CD8-positive, alpha-beta memory T cell (primary cell): ENCODE measurements at regions not wholly inside any gene's neighbourhood (a gene's known extent, or its start where the extent isn't known, plus 50 kb on each side); places are given as distances from the start of the nearest gene placed in this dataset.
"Not testable (repeated sequence)": the region's sequence is repeated elsewhere in the genome, so short reads cannot be mapped to it uniquely, and the experiment has no call there.

Experiments
- CTCF ChIA-PET: fragments of 350-600 bp; sonication (Branson Sonifier 250); formaldehyde crosslinking; loops from one replicate; lab custom pipeline; 2021; ENCODE audit warnings: antibody characterized with exemption; lab: Charles Lee
- POLR2A ChIA-PET: fragments of 350-600 bp; sonication (Branson Sonifier 250); formaldehyde crosslinking; loops from one replicate; lab custom pipeline; 2021; ENCODE audit warnings: antibody characterized with exemption; lab: Charles Lee
- DNase-seq, 5 donors: peaks; one replicate each; pipeline versions ENCODE4 v3.0.0 to v3.0.0-alpha.2; 2020 to 2022; ENCODE audit warnings: mixed read lengths in 1 of 5
- H3K27ac ChIP-seq: one replicate; pipeline ENCODE4 v1.7.0; 2013; ENCODE audit warnings: low read depth, mild to moderate bottlenecking, low read length, moderate library complexity
- H3K27me3 ChIP-seq: 2 replicates; pipeline ENCODE4 v1.7.0; 2013; ENCODE audit warnings: low read length, mild to moderate bottlenecking; ENCODE audit not compliant: insufficient read depth, poor library complexity, severe bottlenecking
- H3K36me3 ChIP-seq: 2 replicates; pipeline ENCODE4 v1.7.0; 2013; ENCODE audit warnings: mild to moderate bottlenecking, low read length, moderate library complexity; ENCODE audit not compliant: insufficient read depth
- H3K4me1 ChIP-seq: 2 replicates; pipeline ENCODE4 v1.7.0; 2013; ENCODE audit warnings: mild to moderate bottlenecking, low read length, moderate library complexity; ENCODE audit not compliant: insufficient read depth
- H3K4me3 ChIP-seq: 2 replicates; pipeline ENCODE4 v1.7.0; 2013; ENCODE audit warnings: mild to moderate bottlenecking, low read length
- H3K9me3 ChIP-seq: 2 replicates; pipeline ENCODE4 v1.7.0; 2013; ENCODE audit warnings: mild to moderate bottlenecking, low read length
- H3K27ac Mint-ChIP-seq, 8 donors: one replicate each; pipeline ENCODE4 v1.8.0; 2020 to 2021; ENCODE audit warnings: mixed read lengths in 8 of 8, mild to moderate bottlenecking in 6 of 8, inconsistent platforms in 3 of 8, moderate library complexity in 3 of 8
- H3K27me3 Mint-ChIP-seq, 2 donors: one replicate each; pipeline ENCODE4 v1.8.0; 2020 to 2021; ENCODE audit warnings: mixed read lengths in 2 of 2, mild to moderate bottlenecking in 1 of 2, moderate library complexity in 1 of 2
- H3K36me3 Mint-ChIP-seq, 3 donors: one replicate each; pipeline ENCODE4 v1.8.0; 2020 to 2021; ENCODE audit warnings: mixed read lengths in 3 of 3, inconsistent platforms in 1 of 3, mild to moderate bottlenecking in 1 of 3
- H3K4me1 Mint-ChIP-seq, 3 donors: one replicate each; pipeline ENCODE4 v1.8.0; 2020 to 2021; ENCODE audit warnings: mixed read lengths in 3 of 3, inconsistent platforms in 1 of 3, mild to moderate bottlenecking in 1 of 3
- H3K4me3 Mint-ChIP-seq, 7 donors: one replicate each; pipeline ENCODE4 v1.8.0; 2020 to 2021; ENCODE audit warnings: mixed read lengths in 7 of 7, mild to moderate bottlenecking in 6 of 7, moderate library complexity in 4 of 7, inconsistent platforms in 2 of 7
- H3K9me3 Mint-ChIP-seq, 5 donors: one replicate each; pipeline ENCODE4 v1.8.0; 2020 to 2022; ENCODE audit warnings: mixed read lengths in 5 of 5, mild to moderate bottlenecking in 3 of 5, moderate library complexity in 2 of 5, inconsistent platforms in 1 of 5

DNA sequence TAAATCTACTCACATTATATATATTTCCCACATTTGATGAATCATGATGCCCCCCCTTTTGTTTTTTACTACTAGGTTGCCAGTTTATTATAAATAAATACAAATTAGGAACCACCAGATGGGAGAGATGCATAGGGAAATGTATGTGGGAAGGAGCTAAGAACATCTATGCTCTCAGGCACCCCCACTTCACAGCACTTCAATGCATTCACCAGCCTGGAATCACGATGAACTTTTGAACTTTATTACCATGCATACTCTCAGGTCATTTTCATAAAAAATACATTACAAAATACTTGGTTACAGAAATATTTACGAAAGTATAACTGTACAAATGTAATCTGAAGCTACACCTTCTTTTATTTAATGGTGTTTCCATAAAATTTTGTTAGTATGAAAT is 988.0 kb upstream of the EPHA6 start:
- H3K27me3 Mint-ChIP-seq = no peaks in the 10 kb centered on the region
- no peak overlapping the region for H3K4me3 Mint-ChIP-seq
- Histone ChIP-seq H3K36me3 (no peaks in the 10 kb centered on the region), H3K9me3 (no peaks in the 10 kb centered on the region), H3K4me3 (no peak overlapping the region), H3K4me1 (no peaks in the 10 kb centered on the region), H3K27ac (no peak overlapping the region), H3K27me3 (no peaks in the 10 kb centered on the region)
- H3K27ac Mint-ChIP-seq = no peak overlapping the region
- ChIA-PET CTCF (no interaction called here), POLR2A (no interaction called here)
- no peak for DNase-seq
- no peaks in the 10 kb centered on the region for H3K4me1 Mint-ChIP-seq
- H3K9me3 Mint-ChIP-seq = peaks cover 0 to 4% (median 1%) of the 10 kb centered on the region in 5 donors
- H3K36me3 Mint-ChIP-seq = no peaks in the 10 kb centered on the region

DNA sequence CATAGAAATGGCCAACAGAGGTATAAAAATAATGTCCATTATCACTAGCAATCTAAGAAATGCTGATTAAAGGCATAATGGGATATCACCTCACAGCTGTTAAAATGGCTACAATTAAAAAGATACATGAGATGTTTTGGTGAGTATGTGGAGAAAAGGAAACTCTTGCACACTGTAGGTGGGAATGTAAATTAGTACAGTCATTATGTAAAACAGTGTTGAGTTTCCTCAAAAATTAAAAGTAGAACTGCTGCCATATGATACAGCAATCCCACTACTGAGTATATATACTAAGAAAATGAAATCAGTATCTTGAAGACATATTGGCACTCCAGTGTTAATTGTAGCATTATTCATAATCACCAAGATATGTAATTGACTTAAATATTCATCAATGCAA is 982.2 kb upstream of the EPHA6 start:
- Mint-ChIP-seq H3K27me3 (no peaks in the 10 kb centered on the region), H3K9me3 (peaks cover 5 to 20% (median 5%) of the 10 kb centered on the region in 5 donors), H3K27ac (no peak overlapping the region), H3K4me3 (no peak overlapping the region), H3K36me3 (no peaks in the 10 kb centered on the region), H3K4me1 (no peaks in the 10 kb centered on the region)
- POLR2A ChIA-PET = no interaction called here
- CTCF ChIA-PET = no interaction called here
- Histone ChIP-seq H3K36me3 (no peaks in the 10 kb centered on the region), H3K27ac (no peak overlapping the region), H3K9me3 (no peaks in the 10 kb centered on the region), H3K4me1 (no peaks in the 10 kb centered on the region), H3K4me3 (no peak overlapping the region), H3K27me3 (no peaks in the 10 kb centered on the region)
- no peak for DNase-seq

DNA sequence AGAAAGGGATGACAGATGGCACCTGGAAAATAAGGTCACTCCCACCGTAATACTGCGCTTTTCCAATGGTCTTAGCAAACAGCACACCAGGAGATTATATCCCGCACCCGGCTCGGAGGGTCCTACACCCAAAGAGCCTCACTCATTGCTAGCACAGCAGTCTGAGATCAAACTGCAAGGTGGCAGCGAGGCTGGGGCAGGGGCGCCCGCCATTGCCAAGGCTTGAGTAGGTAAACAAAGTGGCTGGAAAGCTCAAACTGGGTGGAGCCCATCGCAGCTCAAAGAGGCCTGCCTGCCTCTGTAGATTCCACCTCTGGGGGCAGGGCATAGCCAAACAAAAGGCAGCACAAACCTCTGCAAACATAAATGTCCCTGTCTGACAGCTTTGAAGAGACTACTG is 953.8 kb upstream of the EPHA6 start:
- H3K4me3 ChIP-seq, H3K27me3 ChIP-seq, H3K36me3 Mint-ChIP-seq, CTCF ChIA-PET, H3K36me3 ChIP-seq, H3K4me3 Mint-ChIP-seq, H3K27ac Mint-ChIP-seq, H3K4me1 Mint-ChIP-seq, H3K9me3 ChIP-seq, H3K27ac ChIP-seq, H3K4me1 ChIP-seq, POLR2A ChIA-PET, H3K27me3 Mint-ChIP-seq: not testable (repeated sequence)
- peaks cover 4 to 27% (median 11%) of the 10 kb centered on the region in 5 donors for H3K9me3 Mint-ChIP-seq
- DNase-seq = peak in 1 of 5 donors; percentile 36

DNA sequence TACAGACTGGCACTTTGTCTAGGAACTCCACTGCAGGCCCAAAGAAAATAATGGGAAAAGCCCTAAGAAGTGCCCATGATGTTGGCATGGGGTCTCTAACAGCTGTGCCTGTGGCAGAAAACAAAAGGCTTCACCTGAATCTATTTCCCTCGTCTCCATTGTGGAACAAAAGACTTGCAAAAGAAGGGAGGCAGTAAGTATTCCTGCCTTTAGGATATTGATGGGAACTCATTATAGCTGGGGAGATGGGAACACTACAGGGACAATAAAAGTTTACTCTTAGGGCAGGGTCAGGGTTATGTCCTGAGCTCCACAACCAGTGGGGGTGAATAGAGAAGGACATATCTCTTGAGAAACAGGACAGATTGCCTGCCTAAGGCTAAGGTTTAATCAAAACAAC is 930.6 kb upstream of the EPHA6 start:
- no peaks in the 10 kb centered on the region for H3K27me3 ChIP-seq
- CTCF ChIA-PET = no interaction called here
- H3K9me3 Mint-ChIP-seq = peaks cover 0 to 23% (median 5%) of the 10 kb centered on the region in 5 donors
- H3K27ac ChIP-seq = no peak overlapping the region
- no peaks in the 10 kb centered on the region for H3K9me3 ChIP-seq
- H3K4me1 Mint-ChIP-seq = no peaks in the 10 kb centered on the region
- no peak overlapping the region for H3K4me3 Mint-ChIP-seq
- H3K27ac Mint-ChIP-seq = no peak overlapping the region
- no peak overlapping the region for H3K4me3 ChIP-seq
- POLR2A ChIA-PET = no interaction called here
- no peaks in the 10 kb centered on the region for H3K36me3 ChIP-seq
- H3K4me1 ChIP-seq = no peaks in the 10 kb centered on the region
- DNase-seq = no peak
- H3K36me3 Mint-ChIP-seq = no peaks in the 10 kb centered on the region
- H3K27me3 Mint-ChIP-seq = no peaks in the 10 kb centered on the region

DNA sequence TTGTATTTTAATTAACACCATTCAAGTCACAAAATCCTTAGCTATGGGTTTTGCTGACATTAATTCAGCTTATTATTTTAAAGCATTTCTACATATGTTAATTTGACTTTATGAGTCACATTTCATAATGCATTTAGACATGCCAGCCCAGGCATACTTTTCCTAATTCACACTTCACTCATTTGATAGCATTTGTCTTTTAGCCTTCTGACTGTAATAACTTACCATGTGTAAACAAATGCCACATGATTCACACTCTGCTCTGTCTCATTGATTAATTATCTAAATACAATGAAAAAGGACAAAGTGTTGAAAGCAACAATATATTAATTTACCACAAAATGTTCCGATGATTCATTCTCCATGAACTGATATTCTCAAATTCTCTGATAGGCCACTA is 927.8 kb upstream of the EPHA6 start:
- Mint-ChIP-seq H3K4me1 (no peaks in the 10 kb centered on the region), H3K27ac (no peak overlapping the region), H3K9me3 (peaks cover 0 to 26% (median 5%) of the 10 kb centered on the region in 5 donors), H3K27me3 (no peaks in the 10 kb centered on the region), H3K4me3 (no peak overlapping the region), H3K36me3 (no peaks in the 10 kb centered on the region)
- H3K9me3 ChIP-seq = no peaks in the 10 kb centered on the region
- no peak overlapping the region for H3K4me3 ChIP-seq
- no peak overlapping the region for H3K27ac ChIP-seq
- H3K36me3 ChIP-seq = no peaks in the 10 kb centered on the region
- ChIA-PET POLR2A (no interaction called here), CTCF (no interaction called here)
- no peaks in the 10 kb centered on the region for H3K27me3 ChIP-seq
- H3K4me1 ChIP-seq = no peaks in the 10 kb centered on the region
- DNase-seq = no peak

DNA sequence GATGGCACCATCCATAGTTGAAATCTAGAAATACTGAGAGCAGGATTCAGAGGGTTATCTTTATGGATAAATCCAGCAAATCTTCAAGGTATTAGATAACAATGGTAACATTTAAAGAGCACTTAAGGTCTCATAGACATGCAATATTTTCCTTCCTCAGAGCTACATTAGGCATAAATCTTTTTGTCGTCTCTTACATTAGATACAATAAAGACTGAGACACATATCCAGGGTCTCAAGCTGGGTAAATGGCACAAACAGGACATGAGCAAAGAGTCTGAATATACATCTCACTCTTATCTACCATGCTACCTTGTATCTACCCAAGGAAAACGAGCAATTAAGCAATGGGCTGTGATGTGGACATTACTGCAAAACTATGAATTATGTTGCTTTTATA is 927.3 kb upstream of the EPHA6 start:
- no peak overlapping the region for H3K27ac Mint-ChIP-seq
- Histone ChIP-seq H3K4me1 (no peaks in the 10 kb centered on the region), H3K4me3 (no peak overlapping the region), H3K27ac (no peak overlapping the region), H3K27me3 (no peaks in the 10 kb centered on the region), H3K9me3 (no peaks in the 10 kb centered on the region), H3K36me3 (no peaks in the 10 kb centered on the region)
- H3K4me3 Mint-ChIP-seq = no peak overlapping the region
- ChIA-PET POLR2A (no interaction called here), CTCF (no interaction called here)
- no peaks in the 10 kb centered on the region for H3K27me3 Mint-ChIP-seq
- no peaks in the 10 kb centered on the region for H3K36me3 Mint-ChIP-seq
- H3K4me1 Mint-ChIP-seq = no peaks in the 10 kb centered on the region
- H3K9me3 Mint-ChIP-seq = peaks cover 0 to 24% (median 5%) of the 10 kb centered on the region in 5 donors
- no peak for DNase-seq

DNA sequence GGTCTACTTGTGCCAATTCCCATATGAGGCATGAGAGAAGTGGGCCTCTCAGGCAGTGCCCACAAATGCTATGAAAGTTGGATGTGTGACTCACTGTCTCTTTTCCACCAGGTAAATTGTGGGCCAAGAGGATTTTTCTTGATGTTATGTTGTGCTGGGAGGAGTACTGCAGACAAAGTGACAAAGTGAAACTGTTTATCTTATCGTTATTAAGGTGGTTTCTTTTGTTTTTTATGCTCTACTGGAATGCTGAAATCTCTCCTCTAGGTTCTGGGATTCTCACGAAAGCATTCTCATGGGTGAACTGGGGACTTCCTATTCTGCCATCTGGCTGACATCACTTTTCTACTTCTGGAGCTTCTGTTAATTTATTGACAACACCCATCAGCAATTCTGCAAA is 919.6 kb upstream of the EPHA6 start:
- DNase-seq = no peak
- ChIA-PET POLR2A (no interaction called here), CTCF (no interaction called here)
- H3K9me3 Mint-ChIP-seq = peaks cover 0 to 27% (median 10%) of the 10 kb centered on the region in 5 donors
- Histone ChIP-seq H3K9me3 (no peaks in the 10 kb centered on the region), H3K36me3 (no peaks in the 10 kb centered on the region), H3K4me3 (no peak overlapping the region), H3K4me1 (no peaks in the 10 kb centered on the region), H3K27ac (no peak overlapping the region), H3K27me3 (no peaks in the 10 kb centered on the region)
- H3K4me1 Mint-ChIP-seq = no peaks in the 10 kb centered on the region
- H3K36me3 Mint-ChIP-seq = no peaks in the 10 kb centered on the region
- no peak overlapping the region for H3K4me3 Mint-ChIP-seq
- no peak overlapping the region for H3K27ac Mint-ChIP-seq
- H3K27me3 Mint-ChIP-seq = no peaks in the 10 kb centered on the region

DNA sequence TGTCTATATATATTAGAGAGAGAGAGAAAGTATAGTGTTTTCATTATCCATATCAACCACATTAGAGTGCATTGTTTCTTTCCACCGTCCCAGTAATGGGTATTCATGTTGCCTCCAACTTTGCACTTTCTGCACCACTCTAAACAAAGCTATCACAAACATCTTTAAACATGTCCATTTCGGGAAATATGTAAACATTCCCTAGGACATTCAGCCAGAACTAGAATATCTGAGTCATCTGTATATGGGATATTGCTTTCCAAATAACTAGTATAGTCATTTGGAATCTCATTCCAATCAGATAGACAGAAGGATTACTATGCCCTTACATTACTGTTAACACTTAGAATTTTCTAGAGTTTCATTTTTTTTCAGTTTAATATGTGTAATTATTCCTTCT is 914.9 kb upstream of the EPHA6 start:
- POLR2A ChIA-PET = no interaction called here
- CTCF ChIA-PET = no interaction called here
- DNase-seq = no peak

DNA sequence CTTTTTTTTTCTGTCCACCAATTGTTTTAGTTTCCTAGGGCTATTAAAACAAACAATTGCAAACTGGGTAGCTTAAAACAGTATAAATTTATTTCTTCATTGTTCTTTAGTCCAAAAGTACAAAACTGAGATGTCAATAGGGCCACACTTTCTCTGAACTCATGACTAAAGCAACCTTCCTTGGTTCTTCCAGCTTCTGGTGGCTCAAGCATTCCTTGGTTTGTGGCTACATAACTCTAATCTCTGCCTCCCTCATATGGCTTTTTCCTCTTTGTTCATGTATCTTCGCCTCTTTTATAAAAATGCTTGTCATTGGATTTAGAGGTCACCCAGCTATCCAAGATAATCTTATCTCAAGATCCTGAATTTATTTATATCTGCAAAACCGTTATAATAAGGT is 914.5 kb upstream of the EPHA6 start:
- POLR2A ChIA-PET = no interaction called here
- CTCF ChIA-PET = no interaction called here
- Mint-ChIP-seq H3K9me3 (peaks cover 0 to 9% (median 3%) of the 10 kb centered on the region in 5 donors), H3K27me3 (no peaks in the 10 kb centered on the region), H3K36me3 (no peaks in the 10 kb centered on the region), H3K27ac (no peak overlapping the region), H3K4me1 (no peaks in the 10 kb centered on the region), H3K4me3 (no peak overlapping the region)
- Histone ChIP-seq H3K36me3 (no peaks in the 10 kb centered on the region), H3K27me3 (no peaks in the 10 kb centered on the region), H3K4me3 (no peak overlapping the region), H3K4me1 (no peaks in the 10 kb centered on the region), H3K27ac (no peak overlapping the region), H3K9me3 (no peaks in the 10 kb centered on the region)
- DNase-seq = no peak

More for the DNA sequence above, 914.9 kb upstream of the EPHA6 start:
- no peaks in the 10 kb centered on the region for H3K36me3 Mint-ChIP-seq
- H3K27ac ChIP-seq = no peak overlapping the region
- H3K27ac Mint-ChIP-seq = no peak overlapping the region
- peaks cover 0 to 11% (median 3%) of the 10 kb centered on the region in 5 donors for H3K9me3 Mint-ChIP-seq
- H3K4me1 Mint-ChIP-seq = no peaks in the 10 kb centered on the region
- H3K4me1 ChIP-seq = no peaks in the 10 kb centered on the region
- H3K27me3 Mint-ChIP-seq = no peaks in the 10 kb centered on the region
- H3K27me3 ChIP-seq = no peaks in the 10 kb centered on the region
- no peaks in the 10 kb centered on the region for H3K9me3 ChIP-seq
- no peak overlapping the region for H3K4me3 Mint-ChIP-seq
- H3K4me3 ChIP-seq = no peak overlapping the region
- H3K36me3 ChIP-seq = no peaks in the 10 kb centered on the region
